Astrocyte (in vitro differentiated cells and primary cell): ENCODE measurements at regions not wholly inside any gene's neighbourhood (a gene's known extent, or its start where the extent isn't known, plus 50 kb on each side); places are given as distances from the start of the nearest gene placed in this dataset.

Source experiments
- CTCF ChIP-seq: IDR thresholded peaks from 2 replicates; pipeline ENCODE4 v1.5.1; 2011; ENCODE audit warnings: low read depth, mild to moderate bottlenecking, inconsistent platforms, low read length, moderate library complexity; ENCODE audit not compliant: insufficient read depth
- EZH2 ChIP-seq: IDR thresholded peaks from 2 replicates; pipeline ENCODE4 v1.6.1; 2012; ENCODE audit warnings: mild to moderate bottlenecking, low read length, inconsistent platforms; ENCODE audit not compliant: insufficient read depth

- TF ChIP-seq CTCF: no peak
- no peak for TF ChIP-seq EZH2
Measured at GRCh38 chr6:82111114-82111513, 136.4 kb downstream of the IBTK start.
